Activated CD4-positive, alpha-beta T cell treated with anti-CD3 and anti-CD28 coated beads, Interleukin-2, amount 10 ng/mL, durations not matched to agents 7 days and 5 days (primary cell): ENCODE measurements at regions not wholly inside any gene's neighbourhood (a gene's known extent, or its start where the extent isn't known, plus 50 kb on each side); places are given as distances from the start of the nearest gene placed in this dataset.

Source experiments
- CTCF ChIA-PET: fragments of 350-600 bp; sonication (Branson Sonifier 250); formaldehyde crosslinking; loops from one replicate; lab custom pipeline; 2021; ENCODE audit warnings: antibody characterized with exemption; lab: Charles Lee
- POLR2A ChIA-PET: fragments of 350-600 bp; sonication (Branson Sonifier 250); formaldehyde crosslinking; loops from one replicate; lab custom pipeline; 2021; ENCODE audit warnings: antibody characterized with exemption; lab: Charles Lee
- DNase-seq: peaks from one replicate; pipeline ENCODE4 v3.0.0-alpha.2; 2020
- H3K27ac Mint-ChIP-seq: one replicate; pipeline ENCODE4 v1.8.0; 2021; ENCODE audit warnings: mild to moderate bottlenecking, moderate library complexity, mixed read lengths
- H3K27me3 Mint-ChIP-seq: one replicate; pipeline ENCODE4 v1.8.0; 2021; ENCODE audit warnings: mixed read lengths
- H3K36me3 Mint-ChIP-seq: one replicate; pipeline ENCODE4 v1.8.0; 2021; ENCODE audit warnings: low read depth, mixed read lengths
- H3K4me1 Mint-ChIP-seq: one replicate; pipeline ENCODE4 v1.8.0; 2021; ENCODE audit warnings: mixed read lengths
- H3K4me3 Mint-ChIP-seq: one replicate; pipeline ENCODE4 v1.8.0; 2021; ENCODE audit warnings: mild to moderate bottlenecking, moderate library complexity, mixed read lengths
- H3K9me3 Mint-ChIP-seq: one replicate; pipeline ENCODE4 v1.8.0; 2021; ENCODE audit warnings: mixed read lengths

DNA sequence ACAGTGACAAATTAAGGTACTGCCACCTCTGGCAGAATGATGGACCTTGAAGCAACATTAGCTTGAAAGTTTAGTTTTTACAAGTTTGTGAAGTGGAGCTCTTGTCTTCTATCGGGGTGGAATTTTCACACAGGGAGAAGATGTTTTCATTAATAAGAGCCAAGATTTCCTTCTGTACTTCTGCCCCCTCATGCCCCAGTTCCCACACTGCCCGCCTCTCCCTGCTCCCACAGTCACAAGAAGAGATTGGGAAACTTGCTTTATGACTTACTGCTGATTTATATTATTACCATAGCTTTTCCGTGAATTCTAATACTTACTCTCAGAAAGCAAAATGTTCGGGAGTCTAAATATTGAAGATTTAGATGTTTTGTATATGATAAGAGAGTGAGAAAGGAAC, 539.8 kb upstream of the ARX start:
- ChIA-PET CTCF (no interaction called here), POLR2A (no interaction called here)
- Mint-ChIP-seq H3K4me1 (no peaks in the 10 kb centered on the region), H3K27me3 (no peaks in the 10 kb centered on the region), H3K4me3 (no peak overlapping the region), H3K9me3 (no peaks in the 10 kb centered on the region), H3K36me3 (no peaks in the 10 kb centered on the region), H3K27ac (no peak overlapping the region)
- DNase-seq = no peak

- no peaks in the 10 kb centered on the region for H3K9me3 Mint-ChIP-seq
- no peak overlapping the region for H3K4me3 Mint-ChIP-seq
- H3K27ac Mint-ChIP-seq = no peak overlapping the region
- ChIA-PET CTCF (no interaction called here), POLR2A (no interaction called here)
- no peaks in the 10 kb centered on the region for H3K36me3 Mint-ChIP-seq
- H3K4me1 Mint-ChIP-seq = no peaks in the 10 kb centered on the region
- DNase-seq = no peak
- no peaks in the 10 kb centered on the region for H3K27me3 Mint-ChIP-seq
Observed at GRCh38 chrX:25558137-25558536, 542.4 kb upstream of the ARX start.

GRCh38 chrX:25561190-25561589, 545.4 kb upstream of the ARX start:
- Mint-ChIP-seq H3K4me1 (no peaks in the 10 kb centered on the region), H3K27me3 (no peaks in the 10 kb centered on the region), H3K9me3 (no peaks in the 10 kb centered on the region), H3K36me3 (no peaks in the 10 kb centered on the region), H3K27ac (no peak overlapping the region), H3K4me3 (no peak overlapping the region)
- ChIA-PET CTCF (no interaction called here), POLR2A (no interaction called here)
- DNase-seq = no peak

DNA sequence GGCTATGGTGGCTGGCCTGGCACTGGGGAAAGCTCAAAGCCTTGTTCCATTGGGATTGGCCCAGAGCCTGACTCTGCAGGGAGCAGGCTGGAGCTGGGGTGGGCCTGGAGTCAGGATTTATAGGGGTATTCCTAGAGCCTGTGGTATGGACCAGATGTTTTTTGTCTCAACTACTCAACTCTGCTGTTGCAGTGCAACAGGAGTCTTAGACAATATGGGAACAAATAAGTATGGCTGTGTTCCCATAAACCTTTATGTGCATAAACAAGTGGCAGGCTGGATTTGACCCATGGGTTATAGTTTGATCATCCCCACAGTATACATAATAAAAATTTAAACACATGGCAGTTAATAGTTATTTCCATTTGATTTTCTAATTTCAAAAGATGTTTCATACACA, 557.9 kb upstream of the ARX start:
- no peak overlapping the region for H3K4me3 Mint-ChIP-seq
- H3K27me3 Mint-ChIP-seq = no peaks in the 10 kb centered on the region
- H3K27ac Mint-ChIP-seq = no peak overlapping the region
- CTCF ChIA-PET = no interaction called here
- no peaks in the 10 kb centered on the region for H3K4me1 Mint-ChIP-seq
- H3K36me3 Mint-ChIP-seq = no peaks in the 10 kb centered on the region
- no peak for DNase-seq
- POLR2A ChIA-PET = no interaction called here
- H3K9me3 Mint-ChIP-seq = no peaks in the 10 kb centered on the region

DNA sequence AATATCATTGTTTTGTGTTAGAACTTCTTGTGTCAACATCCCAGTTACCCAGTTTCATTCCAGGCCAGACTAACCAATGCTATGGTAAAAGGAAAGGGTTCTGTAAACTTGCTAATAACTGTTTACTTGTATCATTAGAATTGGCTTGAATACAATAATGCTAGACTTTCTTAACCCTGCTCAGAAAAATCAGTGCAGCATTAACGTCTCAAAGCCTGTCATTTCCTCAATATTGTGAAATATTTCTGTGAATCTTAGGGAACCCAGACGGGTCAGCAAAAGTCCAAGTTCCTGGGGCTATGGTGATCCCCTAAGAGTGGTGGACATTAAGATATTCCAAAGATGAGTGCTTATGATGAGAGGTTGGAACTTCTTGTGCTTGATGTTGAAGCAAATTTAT, 541.2 kb upstream of the MAGEB18 start:
- H3K9me3 Mint-ChIP-seq = peaks cover 2% of the 10 kb centered on the region
- H3K36me3 Mint-ChIP-seq = no peaks in the 10 kb centered on the region
- H3K27me3 Mint-ChIP-seq = no peaks in the 10 kb centered on the region
- ChIA-PET CTCF (no interaction called here), POLR2A (no interaction called here)
- H3K4me3 Mint-ChIP-seq = no peak overlapping the region
- no peak overlapping the region for H3K27ac Mint-ChIP-seq
- no peaks in the 10 kb centered on the region for H3K4me1 Mint-ChIP-seq
- no peak for DNase-seq

DNA sequence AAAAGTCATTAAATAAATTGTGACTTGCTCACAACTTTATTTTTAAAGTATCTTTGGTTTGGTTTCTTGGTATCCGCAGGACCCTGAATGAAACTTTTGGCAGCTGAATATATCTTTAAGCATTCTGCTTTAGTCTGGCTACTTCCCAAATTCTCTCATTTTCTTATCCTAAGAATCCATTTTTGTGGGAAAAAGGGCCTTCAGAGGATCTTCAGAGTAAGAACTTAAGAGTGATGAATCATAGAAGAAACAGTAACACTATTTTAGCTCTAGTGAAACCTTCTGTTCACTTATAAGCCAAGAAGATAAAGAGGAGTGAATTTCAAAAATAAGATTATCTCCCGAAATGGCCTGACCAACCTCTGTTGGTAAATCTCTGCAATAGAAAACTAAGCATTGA, 540.6 kb upstream of the MAGEB18 start:
- H3K36me3 Mint-ChIP-seq = no peaks in the 10 kb centered on the region

GRCh38 chrX:25599061-25599460, 539.1 kb upstream of the MAGEB18 start:
- H3K27ac Mint-ChIP-seq = no peak overlapping the region
- ChIA-PET CTCF (no interaction called here), POLR2A (no interaction called here)
- peaks cover 2% of the 10 kb centered on the region for H3K9me3 Mint-ChIP-seq
- no peaks in the 10 kb centered on the region for H3K4me1 Mint-ChIP-seq
- H3K27me3 Mint-ChIP-seq = no peaks in the 10 kb centered on the region
- no peak for DNase-seq
- no peak overlapping the region for H3K4me3 Mint-ChIP-seq
- H3K36me3 Mint-ChIP-seq = no peaks in the 10 kb centered on the region

More for the DNA sequence above, 540.6 kb upstream of the MAGEB18 start:
- H3K4me1 Mint-ChIP-seq = no peaks in the 10 kb centered on the region
- CTCF ChIA-PET = no interaction called here
- no peak for DNase-seq
- peaks cover 2% of the 10 kb centered on the region for H3K9me3 Mint-ChIP-seq
- H3K27me3 Mint-ChIP-seq = no peaks in the 10 kb centered on the region
- no peak overlapping the region for H3K27ac Mint-ChIP-seq
- POLR2A ChIA-PET = interaction anchor here (0.7 kb wide), 1 partner anchor 381 kb away, joined by 6 read pairs; no protein-coding TSS in a partner anchor
- no peak overlapping the region for H3K4me3 Mint-ChIP-seq

GRCh38 chrX:25600776-25601175, 537.4 kb upstream of the MAGEB18 start:
- Mint-ChIP-seq H3K27me3 (no peaks in the 10 kb centered on the region), H3K9me3 (peaks cover 4% of the 10 kb centered on the region), H3K27ac (no peak overlapping the region), H3K36me3 (no peaks in the 10 kb centered on the region), H3K4me1 (no peaks in the 10 kb centered on the region), H3K4me3 (no peak overlapping the region)
- no peak for DNase-seq
- POLR2A ChIA-PET = no interaction called here
- CTCF ChIA-PET = no interaction called here

GRCh38 chrX:25601323-25601722, 536.8 kb upstream of the MAGEB18 start:
- no peak for DNase-seq
- Mint-ChIP-seq H3K4me3 (no peak overlapping the region), H3K9me3 (peaks cover 4% of the 10 kb centered on the region), H3K27ac (no peak overlapping the region), H3K27me3 (no peaks in the 10 kb centered on the region), H3K36me3 (no peaks in the 10 kb centered on the region), H3K4me1 (no peaks in the 10 kb centered on the region)
- POLR2A ChIA-PET = no interaction called here
- CTCF ChIA-PET = no interaction called here

- no peak overlapping the region for H3K27ac Mint-ChIP-seq
- no peaks in the 10 kb centered on the region for H3K27me3 Mint-ChIP-seq
- ChIA-PET POLR2A (no interaction called here), CTCF (no interaction called here)
- no peaks in the 10 kb centered on the region for H3K4me1 Mint-ChIP-seq
- no peak for DNase-seq
- no peak overlapping the region for H3K4me3 Mint-ChIP-seq
- no peaks in the 10 kb centered on the region for H3K9me3 Mint-ChIP-seq
- no peaks in the 10 kb centered on the region for H3K36me3 Mint-ChIP-seq
Observed at GRCh38 chrX:25618248-25618647, 519.9 kb upstream of the MAGEB18 start.

GRCh38 chrX:25640276-25640675, 497.9 kb upstream of the MAGEB18 start:
- no peaks in the 10 kb centered on the region for H3K27me3 Mint-ChIP-seq
- H3K36me3 Mint-ChIP-seq = no peaks in the 10 kb centered on the region
- no peak for DNase-seq
- no peak overlapping the region for H3K4me3 Mint-ChIP-seq
- no peak overlapping the region for H3K27ac Mint-ChIP-seq
- H3K4me1 Mint-ChIP-seq = no peaks in the 10 kb centered on the region
- CTCF ChIA-PET = no interaction called here
- POLR2A ChIA-PET = no interaction called here
- H3K9me3 Mint-ChIP-seq = peaks cover 1% of the 10 kb centered on the region

DNA sequence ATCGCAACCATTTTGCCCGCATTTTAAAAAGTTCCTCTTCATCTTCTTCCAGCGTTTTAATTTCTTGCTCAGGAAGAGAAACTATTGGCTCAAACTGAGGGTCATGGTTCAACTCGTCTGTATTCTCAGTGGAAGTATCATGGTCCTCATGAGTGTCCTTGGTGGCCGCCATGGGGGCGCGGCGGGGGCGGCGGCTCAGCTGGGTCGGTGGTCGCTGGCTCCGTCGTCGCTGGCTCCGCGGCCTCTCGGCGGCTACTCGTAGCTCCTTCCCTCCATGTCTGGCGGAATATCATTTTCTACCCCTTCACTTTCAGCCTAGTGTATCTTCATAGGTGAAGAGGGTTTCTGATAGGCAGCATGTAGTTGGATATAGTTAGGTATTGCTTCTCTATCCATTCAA, 492.0 kb upstream of the MAGEB18 start:
- Mint-ChIP-seq H3K36me3 (no peaks in the 10 kb centered on the region), H3K4me3 (no peak overlapping the region), H3K4me1 (no peaks in the 10 kb centered on the region), H3K9me3 (peaks cover 3% of the 10 kb centered on the region), H3K27ac (no peak overlapping the region), H3K27me3 (no peaks in the 10 kb centered on the region)
- ChIA-PET POLR2A (no interaction called here), CTCF (no interaction called here)
- no peak for DNase-seq

DNA sequence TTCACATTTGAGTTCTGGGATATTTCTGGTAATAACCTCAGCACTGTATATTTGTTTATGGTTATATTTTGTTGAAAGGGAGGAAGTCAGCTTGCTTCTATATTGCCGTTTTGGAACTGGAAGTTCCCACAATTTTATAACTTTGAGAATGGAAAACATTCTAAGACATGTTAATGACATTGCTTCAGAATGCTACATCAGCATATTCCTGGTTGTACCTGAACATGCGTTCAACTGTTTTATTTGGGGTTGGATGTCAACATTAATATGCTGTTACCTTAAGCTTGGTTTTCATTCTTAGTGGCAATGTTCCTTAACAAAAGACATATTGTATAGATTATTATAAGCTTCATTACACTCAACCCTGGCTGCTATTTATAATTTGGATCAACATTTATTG, 489.4 kb upstream of the MAGEB18 start:
- Mint-ChIP-seq H3K4me3 (no peak overlapping the region), H3K9me3 (peaks cover 3% of the 10 kb centered on the region), H3K27me3 (no peaks in the 10 kb centered on the region), H3K4me1 (no peaks in the 10 kb centered on the region), H3K27ac (no peak overlapping the region), H3K36me3 (no peaks in the 10 kb centered on the region)
- POLR2A ChIA-PET = no interaction called here
- CTCF ChIA-PET = no interaction called here
- DNase-seq = no peak

DNA sequence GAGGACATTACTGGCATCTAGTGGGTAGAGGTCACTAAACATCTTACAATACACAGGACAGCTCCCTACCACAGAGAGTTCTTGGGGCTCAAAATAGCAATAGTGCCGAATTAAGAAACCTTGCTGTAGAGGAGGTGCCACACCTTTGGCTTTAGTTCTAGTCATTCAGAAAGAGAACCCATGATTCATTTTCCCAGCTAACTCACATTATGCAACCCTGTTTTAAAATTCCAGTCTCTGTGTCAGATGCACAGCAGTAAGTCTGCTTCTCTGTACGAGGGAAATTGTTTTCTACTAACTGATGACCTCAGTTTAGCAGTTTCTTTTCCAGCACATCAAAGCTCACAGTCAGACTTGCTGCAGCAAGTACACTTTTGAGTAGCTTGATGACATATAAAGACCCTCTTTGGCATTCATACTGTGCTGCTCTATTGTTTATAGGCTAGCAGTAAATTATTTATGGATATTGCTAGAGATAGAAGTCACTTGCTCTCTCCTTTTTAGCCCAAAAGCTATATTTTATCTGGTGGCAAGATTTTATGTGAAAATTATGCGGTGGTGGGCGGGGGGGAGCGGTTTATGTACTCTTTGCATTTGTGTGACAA, 487.8 kb upstream of the MAGEB18 start:
- CTCF ChIA-PET = no interaction called here
- DNase-seq = no peak
- no peak overlapping the region for H3K4me3 Mint-ChIP-seq

More for the DNA sequence above, 487.8 kb upstream of the MAGEB18 start:
- Mint-ChIP-seq H3K9me3 (peaks cover 3% of the 10 kb centered on the region), H3K27me3 (no peaks in the 10 kb centered on the region), H3K36me3 (no peaks in the 10 kb centered on the region), H3K27ac (no peak overlapping the region), H3K4me1 (no peaks in the 10 kb centered on the region)
- POLR2A ChIA-PET = no interaction called here
